ENCODE measurements at regions not wholly inside any gene's neighbourhood (a gene's known extent, or its start where the extent isn't known, plus 50 kb on each side); places are given as distances from the start of the nearest gene placed in this dataset.

- no peak for TF ChIP-seq CTCF (conservative IDR thresholded peaks at IDR 0.05 in 1 of 2, IDR thresholded peaks at IDR 0.05 in 1 of 2; ENCODE audit: low read depth in 1 of 2, low read length in 2 of 2)
- no peak for TF ChIP-seq EZH2 (IDR thresholded peaks at IDR 0.05; ENCODE audit: low read length, missing control alignments)
Measured at GRCh38 chr2:83071914-83072313, 1387.2 kb downstream of the SUCLG1 start.

All from fibroblast of lung (primary cell).